Endometrium (tissue), 2 donors: ENCODE measurements at regions not wholly inside any gene's neighbourhood (a gene's known extent, or its start where the extent isn't known, plus 50 kb on each side); places are given as distances from the start of the nearest gene placed in this dataset.

Experiments used
- FAIRE-seq: peaks from 2 replicates; lab custom pipeline; 2012; peaks lifted over from hg19 to GRCh38; lab: Jason Lieb, UNC
- donor health status: control.
- donor health status: control.

- FAIRE-seq: no peak
Measured at GRCh38 chr18:39521164-39521563, 1955.6 kb upstream of the CELF4 start.

DNA sequence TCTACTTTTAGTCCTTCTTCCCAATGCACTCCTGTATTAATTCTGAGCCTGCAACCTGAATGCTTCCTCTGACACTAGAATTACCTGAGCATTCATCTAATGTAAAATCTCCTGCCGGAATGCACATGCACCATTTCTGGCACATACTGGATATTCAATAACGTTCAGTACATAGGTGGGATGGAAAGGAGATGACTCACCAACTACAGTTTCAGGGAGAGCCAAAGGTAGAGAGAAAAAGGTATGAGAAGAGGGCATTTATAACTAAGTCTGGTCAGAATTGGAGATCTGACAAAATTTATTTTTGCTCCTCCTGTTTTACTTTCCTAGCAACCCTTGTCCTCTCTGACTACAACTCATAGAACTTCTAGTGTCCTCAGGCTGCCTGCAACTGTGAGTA lies 1954.1 kb upstream of the CELF4 start:
- FAIRE-seq: no peak

DNA sequence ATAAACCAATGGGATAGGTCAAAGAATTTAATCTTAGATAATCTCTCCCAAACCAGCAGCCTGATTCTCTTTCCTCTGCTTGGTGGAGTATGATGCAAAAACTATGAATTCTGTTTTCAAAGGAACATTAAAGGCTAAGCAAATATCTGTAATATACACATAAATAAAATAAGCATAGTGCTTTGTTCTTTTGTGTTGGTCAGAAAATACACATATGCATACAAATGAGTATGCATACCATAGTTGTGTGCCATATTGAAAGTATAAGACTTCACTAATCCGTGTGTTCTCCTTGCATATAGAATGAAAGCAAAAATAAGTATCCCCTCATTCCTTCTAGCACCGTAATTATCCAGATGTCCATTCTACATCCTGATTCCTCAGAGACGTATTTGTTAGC lies 1949.7 kb upstream of the CELF4 start:
- no peak for FAIRE-seq

GRCh38 chr18:39513186-39513585 lies 1947.6 kb upstream of the CELF4 start:
- no peak for FAIRE-seq

DNA sequence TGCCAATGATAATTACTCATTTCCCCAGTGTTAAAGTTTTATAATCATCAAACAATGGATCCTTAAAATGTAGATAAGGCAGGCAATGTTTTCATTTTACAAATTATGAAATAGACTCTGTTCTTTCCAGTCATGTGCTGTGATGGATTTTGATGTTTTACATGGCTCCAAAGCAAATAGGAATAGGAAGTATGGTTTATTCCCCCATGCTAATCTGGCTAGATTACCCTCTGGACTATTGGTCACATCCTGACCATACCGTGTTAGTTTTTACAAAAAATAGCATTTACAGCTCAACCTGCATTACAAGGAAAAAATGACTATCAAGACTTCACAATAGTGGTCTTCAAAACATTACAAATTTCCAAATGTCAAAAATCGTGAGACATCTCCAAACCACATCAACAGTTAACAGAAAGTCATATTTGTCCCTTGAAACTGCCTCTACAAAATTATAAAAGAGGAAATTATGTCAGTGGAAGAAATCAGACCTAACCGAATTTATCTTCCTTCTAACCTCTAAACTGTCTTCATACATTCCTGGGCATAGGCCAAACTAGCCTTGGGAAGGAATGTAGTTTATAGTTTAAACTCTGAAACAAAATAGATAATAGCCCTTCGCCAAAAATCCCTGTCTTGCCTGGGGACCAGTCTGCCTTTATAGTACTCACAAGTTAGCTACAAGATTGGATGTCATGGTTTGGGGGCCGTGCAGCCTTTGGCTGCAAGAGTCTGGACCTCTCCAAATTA lies 1941.2 kb upstream of the CELF4 start:
- no peak for FAIRE-seq

DNA sequence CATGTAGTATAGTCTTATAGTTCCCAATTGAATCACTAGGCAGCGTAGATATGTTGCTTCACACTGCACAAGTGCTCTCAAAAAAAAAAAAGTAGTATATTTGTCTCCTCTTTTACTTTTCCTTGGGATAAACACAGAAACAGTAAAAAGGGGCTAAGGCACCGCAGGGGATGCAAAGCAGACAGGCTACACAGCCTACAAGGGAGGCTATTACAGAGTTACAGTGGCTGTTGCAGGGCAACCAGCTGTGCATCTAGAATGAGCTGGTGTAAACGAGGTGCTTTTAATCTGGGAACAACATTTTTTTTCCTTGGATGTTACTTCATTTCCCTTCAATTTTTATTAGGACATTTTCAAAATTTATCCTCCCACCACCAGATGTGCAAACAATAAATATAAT lies 1934.7 kb upstream of the CELF4 start:
- FAIRE-seq: peak; percentile 95

DNA sequence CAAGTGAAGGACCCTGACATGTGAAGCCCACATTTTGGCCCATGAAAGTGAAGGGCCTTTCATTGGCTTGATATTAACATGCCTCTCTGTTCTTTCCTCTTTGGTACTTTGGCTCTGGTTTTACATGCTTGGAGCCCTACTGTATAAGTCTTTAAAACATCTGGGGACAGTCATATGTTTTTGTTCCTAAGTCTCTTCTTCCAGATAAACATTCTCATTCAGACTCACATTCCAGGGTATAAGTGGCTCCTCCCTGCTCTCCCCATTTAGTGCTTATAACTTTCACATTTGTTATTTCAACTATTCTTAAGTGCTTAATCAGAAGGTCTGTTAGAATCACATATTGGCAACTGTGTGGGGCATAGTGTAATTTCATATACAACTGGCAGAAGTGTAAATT lies 1932.2 kb upstream of the CELF4 start:
- no peak for FAIRE-seq

- FAIRE-seq: no peak
Measured at GRCh38 chr18:39496986-39497385, 1931.4 kb upstream of the CELF4 start.

DNA sequence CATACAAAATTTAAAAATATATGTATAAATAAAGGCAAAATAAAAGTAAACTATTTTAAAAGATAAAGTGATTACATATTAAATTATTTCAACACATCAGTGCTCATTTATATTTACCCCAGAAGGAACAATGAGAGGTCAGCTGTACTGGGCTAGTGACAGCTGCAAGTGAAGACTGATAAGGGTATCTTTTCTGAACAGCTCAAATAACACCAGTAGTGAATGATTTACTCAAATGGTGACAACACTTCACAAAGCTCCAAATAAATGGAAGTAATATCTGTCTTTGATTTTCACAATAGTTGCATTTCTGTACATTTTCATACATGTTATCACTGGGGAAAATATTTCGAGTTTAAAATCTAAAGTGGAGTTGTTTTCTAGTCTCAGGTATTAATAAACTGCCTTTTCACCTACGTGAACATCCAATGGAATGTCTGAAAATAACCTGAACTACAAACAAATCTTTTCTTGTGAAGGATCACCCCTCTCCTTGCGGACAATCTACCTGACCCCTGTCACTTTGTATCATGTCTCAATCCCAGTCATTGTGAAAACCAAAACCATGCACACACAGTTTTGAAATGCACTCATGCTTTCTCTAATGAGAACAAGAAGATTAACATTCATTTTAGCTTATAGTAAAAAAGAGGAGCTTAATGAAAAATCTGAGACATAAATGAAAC lies 1928.8 kb upstream of the CELF4 start:
- no peak for FAIRE-seq

GRCh38 chr18:39491408-39491807 lies 1925.8 kb upstream of the CELF4 start:
- no peak for FAIRE-seq

- no peak for FAIRE-seq
Measured at GRCh38 chr18:39489431-39489830, 1923.8 kb upstream of the CELF4 start.

GRCh38 chr18:39487932-39488331 lies 1922.3 kb upstream of the CELF4 start:
- FAIRE-seq: no peak

DNA sequence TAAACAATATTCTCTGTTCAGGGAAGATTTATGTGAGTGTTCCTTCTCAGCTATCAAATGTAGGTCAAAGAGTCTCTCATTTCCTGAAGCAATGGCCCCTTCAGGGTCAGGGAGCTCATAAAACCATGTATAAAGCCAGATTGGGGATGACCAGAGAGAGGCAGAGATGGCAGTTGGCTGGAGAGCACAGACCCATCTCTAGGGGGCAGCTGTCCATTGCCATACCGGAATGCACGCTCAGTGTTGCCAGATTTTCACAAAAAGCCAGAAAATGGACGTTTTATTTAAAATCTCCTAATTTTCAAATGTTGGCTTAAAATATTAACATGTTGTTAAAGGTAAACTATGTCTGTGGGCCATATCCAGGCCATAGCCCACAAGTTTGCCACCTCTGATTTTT lies 1920.7 kb upstream of the CELF4 start:
- FAIRE-seq: no peak

DNA sequence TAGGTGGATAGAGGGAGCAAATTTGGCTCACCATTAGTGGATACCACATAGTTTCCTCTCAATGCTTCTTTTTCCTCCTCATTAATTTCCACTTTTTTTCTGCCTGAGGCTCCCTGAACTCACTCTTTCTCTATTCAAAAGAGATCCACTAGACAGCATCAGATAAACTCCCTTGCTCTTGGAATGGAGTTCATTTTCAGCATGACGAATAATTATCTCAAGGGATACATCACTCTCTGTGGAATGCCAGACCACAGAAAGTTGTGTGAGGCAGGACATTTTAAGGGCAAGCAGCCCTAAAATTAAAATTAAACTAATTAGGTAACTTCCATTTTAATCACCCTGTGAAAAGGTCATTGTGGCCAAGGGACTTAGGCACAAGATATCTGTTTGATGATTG lies 1920.1 kb upstream of the CELF4 start:
- FAIRE-seq: no peak

- no peak for FAIRE-seq
Measured at GRCh38 chr18:39481281-39481680, 1915.7 kb upstream of the CELF4 start.

GRCh38 chr18:39480494-39481195 lies 1915.0 kb upstream of the CELF4 start:
- FAIRE-seq: no peak

DNA sequence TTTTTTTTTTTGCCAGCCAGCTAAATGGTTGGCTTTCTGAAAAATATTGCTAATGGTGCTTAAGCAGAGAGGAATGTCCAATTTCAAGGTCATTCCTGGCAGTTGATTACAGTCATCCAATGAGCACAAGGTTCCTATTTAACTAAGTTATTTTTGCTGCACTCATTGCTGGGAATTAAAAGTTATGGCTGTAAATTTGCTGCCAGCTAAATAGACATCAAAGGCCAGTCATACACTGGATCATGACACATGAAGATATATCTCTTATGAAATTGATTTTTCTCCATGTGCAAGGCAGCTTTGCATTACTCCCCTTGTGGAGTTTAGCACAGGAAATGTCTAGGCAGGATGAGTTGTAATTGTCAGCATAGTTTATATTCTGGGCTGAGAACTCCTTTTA lies 1898.4 kb upstream of the CELF4 start:
- no peak for FAIRE-seq

GRCh38 chr18:39462436-39462835 lies 1896.8 kb upstream of the CELF4 start:
- no peak for FAIRE-seq

- peak; percentile 97 for FAIRE-seq
Measured at GRCh38 chr18:39460136-39460535, 1894.5 kb upstream of the CELF4 start.

DNA sequence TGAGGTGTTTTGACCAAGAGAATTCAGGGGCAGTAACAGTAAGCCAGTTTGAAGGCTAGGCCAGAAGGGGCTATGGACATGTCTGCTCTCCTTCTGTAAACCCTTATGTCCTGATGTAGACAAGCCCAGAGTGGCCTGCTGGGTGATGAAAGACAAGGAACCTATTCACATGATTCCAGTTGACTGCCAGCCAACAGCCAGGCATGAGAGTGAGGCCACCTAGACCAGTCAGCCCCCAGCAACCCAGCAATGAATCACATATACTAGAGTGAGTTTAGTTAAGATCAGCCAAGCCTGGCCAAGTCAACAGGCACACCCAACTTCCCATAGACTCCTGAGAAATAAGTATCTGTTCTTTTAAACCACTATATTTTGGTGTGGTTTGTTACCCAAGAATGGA lies 1889.7 kb upstream of the CELF4 start:
- no peak for FAIRE-seq

- no peak for FAIRE-seq
Measured at GRCh38 chr18:39454866-39455265, 1889.3 kb upstream of the CELF4 start.

GRCh38 chr18:39453882-39454281 lies 1888.3 kb upstream of the CELF4 start:
- peak; percentile 72 for FAIRE-seq

DNA sequence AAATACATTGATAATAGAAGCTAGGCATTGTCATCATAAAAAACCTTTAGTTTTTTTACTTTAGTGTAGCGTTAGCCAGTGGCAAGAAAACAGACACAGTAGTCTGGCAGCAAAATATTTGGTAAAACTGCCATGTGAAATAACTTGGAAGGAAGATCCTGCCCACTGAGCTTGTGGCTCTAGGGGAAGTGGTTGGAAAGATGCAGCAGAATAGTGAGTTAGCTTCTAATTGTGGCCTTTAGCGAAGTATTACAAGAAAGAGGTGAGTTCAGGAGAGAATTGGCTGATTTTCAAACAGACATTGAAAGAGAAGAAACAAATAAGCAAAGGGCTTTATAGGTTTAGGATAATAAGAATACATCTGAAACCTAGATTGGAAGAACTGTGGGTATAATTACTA lies 1887.8 kb upstream of the CELF4 start:
- no peak for FAIRE-seq
